IPS-20b (cell line): ENCODE measurements at regions not wholly inside any gene's neighbourhood (a gene's known extent, or its start where the extent isn't known, plus 50 kb on each side); places are given as distances from the start of the nearest gene placed in this dataset.

Source experiments
- H3K27ac ChIP-seq: one replicate; pipeline ENCODE4 v1.5.1; 2013; ENCODE audit warnings: low read length
- H3K27me3 ChIP-seq: 2 replicates; pipeline ENCODE4 v1.6.1; 2013; ENCODE audit warnings: mild to moderate bottlenecking, low read length, inconsistent platforms; ENCODE audit not compliant: insufficient read depth
- H3K36me3 ChIP-seq: 2 replicates; pipeline ENCODE4 v1.6.1; 2013; ENCODE audit warnings: low read depth, mild to moderate bottlenecking, inconsistent platforms, low read length, moderate library complexity; ENCODE audit not compliant: insufficient read depth
- H3K4me1 ChIP-seq: 2 replicates; pipeline ENCODE4 v1.6.1; 2013; ENCODE audit warnings: mild to moderate bottlenecking, control low read depth, inconsistent platforms, low read length, moderate library complexity; ENCODE audit not compliant: insufficient read depth
- H3K4me3 ChIP-seq: 2 replicates; pipeline ENCODE4 v1.5.1; 2013; ENCODE audit warnings: mild to moderate bottlenecking, low read length, inconsistent platforms
- H3K9ac ChIP-seq: 2 replicates; pipeline ENCODE4 v1.6.1; 2013; ENCODE audit warnings: low read depth, mild to moderate bottlenecking, inconsistent platforms, low read length, moderate library complexity
- H3K9me3 ChIP-seq: 2 replicates; pipeline ENCODE4 v1.6.1; 2013; ENCODE audit warnings: mild to moderate bottlenecking, low read depth, low read length, inconsistent platforms; ENCODE audit not compliant: insufficient read depth

DNA sequence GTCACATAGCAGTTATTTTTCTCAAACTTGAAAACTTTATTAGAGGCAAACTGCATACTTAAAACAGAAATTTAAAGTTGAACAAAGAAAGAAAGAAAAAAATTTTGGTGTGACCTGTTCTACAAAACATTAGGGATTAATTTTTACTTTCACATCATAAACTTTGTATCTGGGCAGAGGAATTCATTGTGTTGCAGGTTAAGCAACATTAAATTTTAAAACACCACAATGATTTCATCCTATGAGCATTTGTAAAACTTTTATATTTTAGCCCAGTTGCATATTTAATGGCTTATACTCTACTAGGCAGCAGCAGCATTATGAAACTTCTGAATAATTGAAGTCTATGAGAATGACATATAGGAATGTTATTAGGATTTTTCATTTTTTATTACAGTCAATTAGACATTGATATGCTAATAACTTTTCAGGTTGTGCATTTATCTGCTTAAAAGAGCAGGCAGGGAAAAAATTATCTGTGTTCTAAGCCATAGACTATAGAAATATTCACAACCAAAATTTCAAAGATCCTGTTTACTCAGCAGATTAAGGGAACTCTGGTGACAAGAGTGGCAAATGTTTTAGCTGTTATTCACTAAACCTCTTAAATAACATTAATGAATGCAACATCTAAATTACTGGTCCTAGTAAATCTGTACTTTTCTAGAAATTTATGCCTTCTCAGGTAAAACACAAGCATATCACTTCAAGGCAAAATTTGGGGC is 1088.5 kb upstream of the CDH6 start:
- Histone ChIP-seq H3K9me3 (no peaks in the 10 kb centered on the region), H3K36me3 (no peaks in the 10 kb centered on the region), H3K4me1 (peaks cover 9% of the 10 kb centered on the region), H3K27ac (no peak overlapping the region), H3K9ac (no peak overlapping the region), H3K27me3 (no peaks in the 10 kb centered on the region), H3K4me3 (no peak overlapping the region)

DNA sequence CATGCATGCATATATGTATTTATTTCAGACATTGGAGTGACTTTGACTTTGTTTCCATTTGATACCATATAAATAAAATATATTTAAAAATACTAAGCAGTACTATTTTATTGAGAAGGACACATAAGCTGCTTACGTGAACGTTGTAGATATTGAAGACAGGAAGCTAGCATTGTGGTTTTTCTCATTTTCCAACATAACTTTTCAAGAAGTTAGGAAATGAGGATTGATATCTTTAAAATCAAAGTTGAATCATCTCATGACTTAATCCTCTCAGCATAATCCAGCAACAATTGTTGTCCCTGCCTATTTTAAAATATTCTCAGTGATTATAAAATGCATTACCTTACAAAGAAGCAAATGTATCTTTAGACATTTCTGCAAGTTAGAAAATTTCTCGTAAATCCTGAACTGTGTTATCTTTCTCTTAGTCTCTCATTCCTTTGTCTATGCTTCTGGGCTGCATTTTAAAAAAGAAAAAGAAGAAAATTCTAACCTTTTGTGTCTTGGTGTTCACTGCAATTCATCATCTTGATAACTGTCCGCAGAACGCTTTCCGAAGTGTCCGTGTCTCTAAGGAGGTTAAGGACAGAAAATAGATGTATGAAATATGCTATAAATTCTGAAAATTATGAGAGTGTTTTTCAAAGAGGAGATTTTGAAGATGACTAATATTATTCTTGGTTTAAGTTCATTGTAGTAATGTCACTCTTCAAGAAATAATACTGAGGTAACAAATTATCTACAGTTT is 1089.9 kb upstream of the CDH6 start:
- no peak overlapping the region for H3K27ac ChIP-seq
- peaks cover 18% of the 10 kb centered on the region for H3K4me1 ChIP-seq
- H3K4me3 ChIP-seq: no peak overlapping the region
- no peaks in the 10 kb centered on the region for H3K36me3 ChIP-seq
- H3K9me3 ChIP-seq: no peaks in the 10 kb centered on the region
- H3K27me3 ChIP-seq: no peaks in the 10 kb centered on the region
- no peak overlapping the region for H3K9ac ChIP-seq

DNA sequence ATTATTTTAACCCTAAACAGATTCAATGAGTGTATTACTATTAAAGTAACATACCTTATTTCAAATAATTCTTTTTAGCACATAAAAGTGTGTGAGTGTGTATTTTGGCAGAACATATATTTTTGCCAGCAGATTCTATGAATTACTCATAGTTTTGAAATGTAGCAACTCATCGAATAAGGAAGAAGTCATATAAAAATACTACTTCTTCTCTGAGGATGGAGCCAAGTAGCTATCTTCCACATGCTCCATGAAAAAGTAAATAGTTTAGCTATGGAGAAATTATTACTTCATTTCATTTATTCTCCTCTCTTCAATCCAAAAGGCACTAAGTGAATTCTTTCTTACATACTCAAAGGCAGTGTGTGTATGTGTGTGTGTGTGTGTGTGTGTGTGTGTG is 1090.4 kb upstream of the CDH6 start:
- Histone ChIP-seq H3K27ac (no peak overlapping the region), H3K9ac (no peak overlapping the region), H3K36me3 (no peaks in the 10 kb centered on the region), H3K4me1 (peaks cover 18% of the 10 kb centered on the region), H3K9me3 (no peaks in the 10 kb centered on the region), H3K4me3 (no peak overlapping the region), H3K27me3 (no peaks in the 10 kb centered on the region)

DNA sequence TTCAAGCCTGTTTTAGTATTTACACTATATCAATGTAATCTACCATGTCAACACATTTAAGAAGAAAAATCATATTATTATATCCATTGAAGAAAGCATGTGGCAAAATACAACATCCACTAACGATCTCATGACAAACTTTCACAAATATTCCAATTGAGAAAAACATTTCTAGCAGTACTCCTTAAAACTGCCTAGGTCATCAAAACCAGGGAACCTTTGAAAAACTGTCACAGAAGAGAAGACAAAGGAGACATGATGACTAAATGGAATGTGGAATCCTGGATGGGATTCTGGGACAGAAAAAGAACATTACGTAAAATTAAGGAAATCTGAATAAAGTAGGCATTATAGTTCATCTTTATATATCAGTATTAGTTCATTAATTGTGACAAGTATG is 1091.3 kb upstream of the CDH6 start:
- Histone ChIP-seq H3K4me1 (peaks cover 18% of the 10 kb centered on the region), H3K9ac (no peak overlapping the region), H3K4me3 (no peak overlapping the region), H3K27ac (no peak overlapping the region), H3K27me3 (no peaks in the 10 kb centered on the region), H3K9me3 (no peaks in the 10 kb centered on the region), H3K36me3 (no peaks in the 10 kb centered on the region)

GRCh38 chr5:30100929-30101328 is 1092.6 kb upstream of the CDH6 start:
- Histone ChIP-seq H3K9me3 (no peaks in the 10 kb centered on the region), H3K9ac (peak overlapping the region; percentile 18; the same call in 1 of the 2 replicates), H3K27me3 (no peaks in the 10 kb centered on the region), H3K27ac (no peak overlapping the region), H3K4me1 (peaks cover 23% of the 10 kb centered on the region), H3K4me3 (no peak overlapping the region), H3K36me3 (no peaks in the 10 kb centered on the region)

- peaks cover 23% of the 10 kb centered on the region for H3K4me1 ChIP-seq
- H3K9ac ChIP-seq: peak overlapping the region; percentile 18; the same call in 1 of the 2 replicates
- H3K36me3 ChIP-seq: no peaks in the 10 kb centered on the region
- no peak overlapping the region for H3K4me3 ChIP-seq
- H3K27ac ChIP-seq: no peak overlapping the region
- no peaks in the 10 kb centered on the region for H3K27me3 ChIP-seq
- no peaks in the 10 kb centered on the region for H3K9me3 ChIP-seq
Observed at GRCh38 chr5:30100148-30100713, 1093.3 kb upstream of the CDH6 start.

DNA sequence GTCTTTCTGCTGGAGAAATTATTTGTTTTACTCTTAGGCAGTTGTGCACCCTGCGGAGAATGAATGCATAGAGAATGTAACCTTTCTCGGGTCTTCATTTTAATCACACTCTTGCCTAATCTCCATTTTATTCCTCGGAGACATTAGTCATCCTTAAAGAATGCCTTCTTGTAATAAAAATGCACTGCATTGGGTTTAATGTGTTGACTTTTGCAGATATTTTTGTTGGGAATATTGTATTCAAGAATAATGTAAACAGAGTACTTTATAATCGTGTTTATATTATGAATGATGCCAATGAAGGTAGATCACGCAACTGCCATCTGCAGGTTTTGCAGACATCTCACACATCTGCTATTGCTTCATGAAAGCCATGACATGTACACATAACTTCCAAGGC is 1093.9 kb upstream of the CDH6 start:
- no peak overlapping the region; the same call in 1 of the 2 replicates for H3K4me3 ChIP-seq
- H3K9ac ChIP-seq: no peak overlapping the region; the same call in 1 of the 2 replicates
- no peaks in the 10 kb centered on the region for H3K36me3 ChIP-seq
- no peak overlapping the region for H3K27ac ChIP-seq
- H3K9me3 ChIP-seq: no peaks in the 10 kb centered on the region
- H3K27me3 ChIP-seq: no peaks in the 10 kb centered on the region
- peaks cover 23% of the 10 kb centered on the region for H3K4me1 ChIP-seq

- H3K27me3 ChIP-seq: no peaks in the 10 kb centered on the region
- no peaks in the 10 kb centered on the region for H3K9me3 ChIP-seq
- H3K4me3 ChIP-seq: no peak overlapping the region
- H3K9ac ChIP-seq: no peak overlapping the region
- H3K27ac ChIP-seq: no peak overlapping the region
- H3K36me3 ChIP-seq: no peaks in the 10 kb centered on the region
- peaks cover 23% of the 10 kb centered on the region for H3K4me1 ChIP-seq
Observed at GRCh38 chr5:30098940-30099339, 1094.5 kb upstream of the CDH6 start.

DNA sequence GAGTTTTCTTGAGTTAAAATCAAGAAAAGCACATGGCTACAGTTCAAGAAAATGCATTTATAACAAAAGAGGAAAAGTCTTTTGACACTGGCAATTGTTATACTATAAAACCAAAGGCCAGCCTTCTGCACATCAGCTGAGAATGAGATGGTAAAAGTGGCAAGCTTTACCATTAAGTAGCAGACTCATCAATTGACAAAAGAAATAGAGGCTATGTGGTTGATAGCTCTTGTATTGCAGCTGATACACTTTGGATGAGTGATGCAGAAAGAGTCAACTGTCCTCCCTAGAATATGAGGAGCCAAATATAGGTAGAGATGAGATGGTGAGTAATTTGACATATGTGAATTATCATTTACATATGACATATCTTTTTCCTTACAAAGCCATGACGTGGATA is 1100.9 kb upstream of the CDH6 start:
- Histone ChIP-seq H3K4me3 (no peak overlapping the region), H3K36me3 (no peaks in the 10 kb centered on the region), H3K9me3 (no peaks in the 10 kb centered on the region), H3K9ac (no peak overlapping the region), H3K27me3 (no peaks in the 10 kb centered on the region), H3K27ac (no peak overlapping the region), H3K4me1 (peaks cover 5% of the 10 kb centered on the region; the same call in 1 of the 2 replicates)

GRCh38 chr5:30069441-30070263 is 1123.8 kb upstream of the CDH6 start:
- Histone ChIP-seq H3K4me1 (no peaks in the 10 kb centered on the region), H3K27me3 (no peaks in the 10 kb centered on the region), H3K9ac (no peak overlapping the region), H3K27ac (no peak overlapping the region), H3K4me3 (no peak overlapping the region), H3K9me3 (no peaks in the 10 kb centered on the region), H3K36me3 (no peaks in the 10 kb centered on the region)

- Histone ChIP-seq H3K27me3 (no peaks in the 10 kb centered on the region), H3K36me3 (no peaks in the 10 kb centered on the region), H3K9me3 (no peaks in the 10 kb centered on the region), H3K9ac (no peak overlapping the region), H3K4me1 (no peaks in the 10 kb centered on the region), H3K27ac (no peak overlapping the region), H3K4me3 (no peak overlapping the region)
Observed at GRCh38 chr5:30063503-30063902, 1130.0 kb upstream of the CDH6 start.
